ENCODE measurements at regions not wholly inside any gene's neighbourhood (a gene's known extent, or its start where the extent isn't known, plus 50 kb on each side); places are given as distances from the start of the nearest gene placed in this dataset.

DNA sequence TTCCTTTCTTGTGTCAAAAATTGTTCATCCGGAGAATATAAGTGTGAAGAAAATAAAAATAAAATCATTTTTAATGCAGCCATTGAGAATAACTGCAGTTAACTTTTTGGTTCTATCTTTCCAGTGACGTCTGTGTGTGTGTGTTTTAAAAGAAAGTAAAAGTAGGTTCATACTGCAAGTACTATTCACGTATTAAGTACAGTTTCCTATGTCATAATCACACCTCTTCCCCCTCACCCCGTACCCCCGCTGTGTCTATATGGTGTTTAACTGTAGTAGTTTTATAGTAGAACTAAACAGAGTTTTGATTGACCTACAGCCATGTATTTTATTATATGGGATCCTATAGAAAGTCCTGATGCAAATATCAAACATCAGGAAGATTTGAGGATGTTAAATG, 78.5 kb upstream of the CLCN4 start:
- H3K9me3 ChIP-seq (ENCODE audit: low read depth), result no peaks in the 10 kb centered on the region
- no peak overlapping the region for H3K27ac ChIP-seq
- H3K79me2 ChIP-seq (ENCODE audit: low read depth), result no peaks in the 10 kb centered on the region
- TF ChIP-seq EZH2phosphoT487 (IDR thresholded peaks at IDR 0.05), result no peak
- TF ChIP-seq, protein P1, sequence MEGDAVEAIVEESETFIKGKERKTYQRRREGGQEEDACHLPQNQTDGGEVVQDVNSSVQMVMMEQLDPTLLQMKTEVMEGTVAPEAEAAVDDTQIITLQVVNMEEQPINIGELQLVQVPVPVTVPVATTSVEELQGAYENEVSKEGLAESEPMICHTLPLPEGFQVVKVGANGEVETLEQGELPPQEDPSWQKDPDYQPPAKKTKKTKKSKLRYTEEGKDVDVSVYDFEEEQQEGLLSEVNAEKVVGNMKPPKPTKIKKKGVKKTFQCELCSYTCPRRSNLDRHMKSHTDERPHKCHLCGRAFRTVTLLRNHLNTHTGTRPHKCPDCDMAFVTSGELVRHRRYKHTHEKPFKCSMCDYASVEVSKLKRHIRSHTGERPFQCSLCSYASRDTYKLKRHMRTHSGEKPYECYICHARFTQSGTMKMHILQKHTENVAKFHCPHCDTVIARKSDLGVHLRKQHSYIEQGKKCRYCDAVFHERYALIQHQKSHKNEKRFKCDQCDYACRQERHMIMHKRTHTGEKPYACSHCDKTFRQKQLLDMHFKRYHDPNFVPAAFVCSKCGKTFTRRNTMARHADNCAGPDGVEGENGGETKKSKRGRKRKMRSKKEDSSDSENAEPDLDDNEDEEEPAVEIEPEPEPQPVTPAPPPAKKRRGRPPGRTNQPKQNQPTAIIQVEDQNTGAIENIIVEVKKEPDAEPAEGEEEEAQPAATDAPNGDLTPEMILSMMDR (IDR thresholded peaks at IDR 0.05), result no peak
- TF ChIP-seq EZH2 (IDR thresholded peaks at IDR 0.05), result no peak
- H3K27me3 ChIP-seq, result no peaks in the 10 kb centered on the region
- no peak overlapping the region for H3K9ac ChIP-seq
- DNase-seq (ENCODE audit: low spot score), result no peak
- H4K20me1 ChIP-seq (ENCODE audit: low read depth), result peaks cover 3% of the 10 kb centered on the region
- Mint-ChIP-seq H3K27ac (no peak overlapping the region), H3K9me3 (peaks cover 2% of the 10 kb centered on the region), H3K4me3 (no peak overlapping the region), H3K27me3 (ENCODE audit: insufficient read depth, low read depth) (no peaks in the 10 kb centered on the region), H3K36me3 (peaks cover 13% of the 10 kb centered on the region), H3K4me1 (peaks cover 7% of the 10 kb centered on the region)
- no peaks in the 10 kb centered on the region for H3K36me3 ChIP-seq
- H2AFZ ChIP-seq (replicated peaks), result no peak overlapping the region
- H3F3A ChIP-seq (ENCODE audit: low read depth), result no peaks in the 10 kb centered on the region
- no peaks in the 10 kb centered on the region for H3K4me1 ChIP-seq
- H3K4me2 ChIP-seq, result no peak overlapping the region
- no peak overlapping the region for H3K4me3 ChIP-seq

GRCh38 chrX:10079231-10079630, 77.5 kb upstream of the CLCN4 start:
- H3K4me1 ChIP-seq, result no peaks in the 10 kb centered on the region
- peaks cover 2% of the 10 kb centered on the region for H3K9me3 Mint-ChIP-seq
- H3K27me3 ChIP-seq, result no peaks in the 10 kb centered on the region
- no peaks in the 10 kb centered on the region for H3K36me3 ChIP-seq
- no peak for DNase-seq (ENCODE audit: low spot score)
- H3K4me2 ChIP-seq, result no peak overlapping the region
- no peak overlapping the region for H3K27ac ChIP-seq
- peaks cover 13% of the 10 kb centered on the region for H3K36me3 Mint-ChIP-seq
- peaks cover 3% of the 10 kb centered on the region for H4K20me1 ChIP-seq (ENCODE audit: low read depth)
- peaks cover under 1% of the 10 kb centered on the region for H3K27me3 Mint-ChIP-seq (ENCODE audit: insufficient read depth, low read depth)
- H3F3A ChIP-seq (ENCODE audit: low read depth), result no peaks in the 10 kb centered on the region
- H3K9me3 ChIP-seq (ENCODE audit: low read depth), result no peaks in the 10 kb centered on the region
- no peak overlapping the region for H3K4me3 ChIP-seq
- TF ChIP-seq EZH2phosphoT487 (IDR thresholded peaks at IDR 0.05), result no peak
- TF ChIP-seq EZH2 (IDR thresholded peaks at IDR 0.05), result no peak
- TF ChIP-seq, protein P1 (IDR thresholded peaks at IDR 0.05), result no peak
- H3K27ac Mint-ChIP-seq, result no peak overlapping the region
- no peaks in the 10 kb centered on the region for H3K79me2 ChIP-seq (ENCODE audit: low read depth)
- no peak overlapping the region for H2AFZ ChIP-seq (replicated peaks)
- no peak overlapping the region for H3K9ac ChIP-seq
- no peak overlapping the region for H3K4me3 Mint-ChIP-seq
- peaks cover 7% of the 10 kb centered on the region for H3K4me1 Mint-ChIP-seq

DNA sequence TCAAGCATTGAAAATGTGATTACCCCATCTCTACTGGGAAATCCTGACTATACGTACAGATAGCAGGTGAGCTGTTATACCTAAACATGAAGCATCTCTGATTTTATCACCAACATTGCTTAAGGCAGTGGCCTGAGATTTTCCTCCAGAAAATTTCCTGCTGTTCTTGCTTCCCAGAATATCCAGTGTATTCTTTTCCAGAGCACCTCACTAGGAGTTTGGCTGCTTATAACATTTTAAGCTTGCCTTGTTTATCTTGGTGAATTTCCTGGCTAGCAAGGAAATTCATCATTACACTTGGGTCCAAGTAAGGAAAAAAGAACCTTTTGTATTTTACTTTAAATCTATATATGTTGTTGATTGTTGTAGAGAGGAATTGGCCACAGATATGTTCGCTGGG, 73.0 kb upstream of the CLCN4 start:
- H3K36me3 Mint-ChIP-seq, result peaks cover 16% of the 10 kb centered on the region
- no peak overlapping the region for H3K9ac ChIP-seq

More for the DNA sequence above, 73.0 kb upstream of the CLCN4 start:
- Histone ChIP-seq H3K27ac (no peak overlapping the region), H3F3A (ENCODE audit: low read depth) (no peaks in the 10 kb centered on the region), H3K4me1 (no peaks in the 10 kb centered on the region), H3K36me3 (no peaks in the 10 kb centered on the region), H3K4me2 (no peak overlapping the region), H2AFZ (replicated peaks) (no peak overlapping the region), H3K9me3 (ENCODE audit: low read depth) (no peaks in the 10 kb centered on the region), H3K79me2 (ENCODE audit: low read depth) (no peaks in the 10 kb centered on the region), H4K20me1 (ENCODE audit: low read depth) (peaks cover 3% of the 10 kb centered on the region), H3K4me3 (no peak overlapping the region), H3K27me3 (no peaks in the 10 kb centered on the region)
- peaks cover 2% of the 10 kb centered on the region for H3K9me3 Mint-ChIP-seq
- no peak overlapping the region for H3K27ac Mint-ChIP-seq
- TF ChIP-seq EZH2phosphoT487 (IDR thresholded peaks at IDR 0.05), result no peak
- TF ChIP-seq, protein P1 (IDR thresholded peaks at IDR 0.05), result no peak
- TF ChIP-seq EZH2 (IDR thresholded peaks at IDR 0.05), result no peak
- peaks cover 7% of the 10 kb centered on the region for H3K4me1 Mint-ChIP-seq
- DNase-seq (ENCODE audit: low spot score), result no peak
- H3K27me3 Mint-ChIP-seq (ENCODE audit: insufficient read depth, low read depth), result peaks cover 3% of the 10 kb centered on the region
- H3K4me3 Mint-ChIP-seq, result no peak overlapping the region
